Duodenal mucosa (tissue), 2 donors: ENCODE measurements at regions not wholly inside any gene's neighbourhood (a gene's known extent, or its start where the extent isn't known, plus 50 kb on each side); places are given as distances from the start of the nearest gene placed in this dataset.

Source experiments
- H3K27ac ChIP-seq: one replicate; pipeline ENCODE4 v1.7.0; 2013; ENCODE audit warnings: low read depth, low read length
- H3K27me3 ChIP-seq, 2 donors: one replicate each; pipeline ENCODE4 v1.7.0; 2013; ENCODE audit warnings: low read length in 2 of 2, control low read depth in 1 of 2; ENCODE audit not compliant: insufficient read depth in 2 of 2, control insufficient read depth in 1 of 2
- H3K36me3 ChIP-seq, 2 donors: one replicate each; pipeline ENCODE4 v1.7.0; 2013; ENCODE audit warnings: low read length in 2 of 2, control low read depth in 1 of 2; ENCODE audit not compliant: insufficient read depth in 2 of 2, control insufficient read depth in 1 of 2
- H3K4me1 ChIP-seq, 2 donors: one replicate each; pipeline ENCODE4 v1.7.0; 2013; ENCODE audit warnings: low read length in 2 of 2, control low read depth in 1 of 2; ENCODE audit not compliant: insufficient read depth in 2 of 2, control insufficient read depth in 1 of 2
- H3K4me3 ChIP-seq, 2 donors: one replicate each; pipeline ENCODE4 v1.7.0; 2013; ENCODE audit warnings: low read length in 2 of 2, low read depth in 1 of 2
- H3K9ac ChIP-seq, 2 donors: one replicate each; pipeline ENCODE4 v1.7.0; 2013; ENCODE audit warnings: low read length in 2 of 2, low read depth in 1 of 2
- H3K9me3 ChIP-seq, 2 donors: one replicate each; pipeline ENCODE4 v1.7.0; 2013; ENCODE audit warnings: low read length in 2 of 2, control low read depth in 1 of 2; ENCODE audit not compliant: control insufficient read depth in 1 of 2

- Histone ChIP-seq H3K9ac (no peak overlapping the region), H3K9me3 (no peaks in the 10 kb centered on the region), H3K27ac (no peak overlapping the region), H3K36me3 (no peaks in the 10 kb centered on the region), H3K4me3 (no peak overlapping the region), H3K4me1 (no peaks in the 10 kb centered on the region), H3K27me3 (no peaks in the 10 kb centered on the region)
These were observed 591.3 kb downstream of the HACE1 start for GRCh38 chr6:104268389-104268788.

GRCh38 chr6:104266922-104267321 lies 592.8 kb downstream of the HACE1 start:
- H3K9me3 ChIP-seq, result no peaks in the 10 kb centered on the region
- no peak overlapping the region for H3K9ac ChIP-seq
- H3K4me3 ChIP-seq, result no peak overlapping the region
- no peaks in the 10 kb centered on the region for H3K4me1 ChIP-seq
- no peaks in the 10 kb centered on the region for H3K36me3 ChIP-seq
- H3K27me3 ChIP-seq, result no peaks in the 10 kb centered on the region
- no peak overlapping the region for H3K27ac ChIP-seq

- Histone ChIP-seq H3K9ac (no peak overlapping the region), H3K9me3 (peaks cover 0 to 5% of the 10 kb centered on the region in 2 donors)
These were observed 603.1 kb downstream of the HACE1 start for GRCh38 chr6:104256646-104257045.

GRCh38 chr6:104253236-104253635 lies 606.5 kb downstream of the HACE1 start:
- H3K27me3 ChIP-seq, result no peaks in the 10 kb centered on the region
- H3K9ac ChIP-seq, result no peak overlapping the region
- no peaks in the 10 kb centered on the region for H3K4me1 ChIP-seq
- H3K4me3 ChIP-seq, result no peak overlapping the region
- H3K9me3 ChIP-seq, result peaks cover 0 to 5% of the 10 kb centered on the region in 2 donors
- H3K27ac ChIP-seq, result no peak overlapping the region
- no peaks in the 10 kb centered on the region for H3K36me3 ChIP-seq

More at GRCh38 chr6:104256646-104257045, 603.1 kb downstream of the HACE1 start:
- Histone ChIP-seq H3K4me1 (no peaks in the 10 kb centered on the region), H3K27ac (no peak overlapping the region), H3K4me3 (no peak overlapping the region), H3K27me3 (no peaks in the 10 kb centered on the region), H3K36me3 (no peaks in the 10 kb centered on the region)

GRCh38 chr6:104252276-104252675 lies 607.4 kb downstream of the HACE1 start:
- H3K27ac ChIP-seq, result no peak overlapping the region
- H3K36me3 ChIP-seq, result no peaks in the 10 kb centered on the region
- H3K27me3 ChIP-seq, result no peaks in the 10 kb centered on the region
- no peaks in the 10 kb centered on the region for H3K4me1 ChIP-seq
- peaks cover 0 to 5% of the 10 kb centered on the region in 2 donors for H3K9me3 ChIP-seq
- H3K9ac ChIP-seq, result no peak overlapping the region
- no peak overlapping the region for H3K4me3 ChIP-seq

GRCh38 chr6:104251651-104252050 lies 608.1 kb downstream of the HACE1 start:
- Histone ChIP-seq H3K27ac (no peak overlapping the region), H3K4me1 (no peaks in the 10 kb centered on the region), H3K4me3 (no peak overlapping the region), H3K27me3 (no peaks in the 10 kb centered on the region), H3K9ac (no peak overlapping the region), H3K9me3 (peaks cover 0 to 5% of the 10 kb centered on the region in 2 donors), H3K36me3 (no peaks in the 10 kb centered on the region)

- H3K9me3 ChIP-seq, result no peaks in the 10 kb centered on the region
- H3K27ac ChIP-seq, result no peak overlapping the region
- H3K27me3 ChIP-seq, result no peaks in the 10 kb centered on the region
- H3K4me1 ChIP-seq, result no peaks in the 10 kb centered on the region
- H3K9ac ChIP-seq, result no peak overlapping the region
- no peaks in the 10 kb centered on the region for H3K36me3 ChIP-seq
- H3K4me3 ChIP-seq, result no peak overlapping the region
These were observed 618.9 kb downstream of the HACE1 start for GRCh38 chr6:104240865-104241264.

- H3K27ac ChIP-seq, result no peak overlapping the region
- H3K36me3 ChIP-seq, result no peaks in the 10 kb centered on the region
These were observed 619.7 kb downstream of the HACE1 start for GRCh38 chr6:104239971-104240370.

GRCh38 chr6:104229057-104229456 lies 630.7 kb downstream of the HACE1 start:
- no peak overlapping the region for H3K27ac ChIP-seq
- no peaks in the 10 kb centered on the region for H3K27me3 ChIP-seq
- H3K9me3 ChIP-seq, result no peaks in the 10 kb centered on the region
- H3K36me3 ChIP-seq, result no peaks in the 10 kb centered on the region
- no peak overlapping the region for H3K4me3 ChIP-seq
- no peak overlapping the region for H3K9ac ChIP-seq
- H3K4me1 ChIP-seq, result no peaks in the 10 kb centered on the region

More at GRCh38 chr6:104239971-104240370, 619.7 kb downstream of the HACE1 start:
- Histone ChIP-seq H3K4me1 (no peaks in the 10 kb centered on the region), H3K9ac (no peak overlapping the region), H3K27me3 (no peaks in the 10 kb centered on the region), H3K9me3 (no peaks in the 10 kb centered on the region), H3K4me3 (no peak overlapping the region)

- no peak overlapping the region for H3K9ac ChIP-seq
- no peaks in the 10 kb centered on the region for H3K9me3 ChIP-seq
- no peak overlapping the region for H3K27ac ChIP-seq
- no peaks in the 10 kb centered on the region for H3K4me1 ChIP-seq
- H3K4me3 ChIP-seq, result no peak overlapping the region
- H3K36me3 ChIP-seq, result no peaks in the 10 kb centered on the region
- no peaks in the 10 kb centered on the region for H3K27me3 ChIP-seq
These were observed 632.2 kb downstream of the HACE1 start for GRCh38 chr6:104227508-104227907.
